RWPE2 (cell line): ENCODE measurements at regions not wholly inside any gene's neighbourhood (a gene's known extent, or its start where the extent isn't known, plus 50 kb on each side); places are given as distances from the start of the nearest gene placed in this dataset.

ENCODE experiments used
- ATAC-seq: fragments of 200-7000 bp; cut with Tn5 transposase; 3 replicates; pipeline ENCODE4 v1.9.1; 2021; ENCODE audit warnings: low read depth
- DNase-seq: peaks from one replicate; pipeline ENCODE4 v3.0.0-alpha.2; 2020; ENCODE audit warnings: low spot score
- H3K27ac ChIP-seq: fragments of 450-650 bp; 2 replicates; pipeline ENCODE4 v1.5.1; 2017; ENCODE audit warnings: mild to moderate bottlenecking; ENCODE audit not compliant: poor library complexity, severe bottlenecking
- H3K27me3 ChIP-seq: fragments of 250-450 bp; sonication (Bioruptor Pico); 2 replicates; pipeline ENCODE4 v1.5.1; 2021; ENCODE audit warnings: mild to moderate bottlenecking, moderate library complexity; ENCODE audit not compliant: insufficient read depth, poor library complexity, severe bottlenecking
- H3K36me3 ChIP-seq: fragments of 250-450 bp; sonication (Bioruptor Pico); 2 replicates; pipeline ENCODE4 v1.5.1; 2020; ENCODE audit warnings: low read depth, mild to moderate bottlenecking, moderate library complexity
- H3K4me1 ChIP-seq: fragments of 250-450 bp; sonication (Bioruptor Pico); 2 replicates; pipeline ENCODE4 v1.5.1; 2021; ENCODE audit warnings: mild to moderate bottlenecking, moderate library complexity; ENCODE audit not compliant: insufficient read depth, poor library complexity, severe bottlenecking
- H3K4me3 ChIP-seq: fragments of 250-450 bp; sonication (Bioruptor Pico); 2 replicates; pipeline ENCODE4 v1.5.1; 2021; ENCODE audit warnings: mild to moderate bottlenecking, moderate library complexity; ENCODE audit not compliant: severe bottlenecking
- H3K9me3 ChIP-seq: fragments of 250-450 bp; sonication (Bioruptor Pico); 2 replicates; pipeline ENCODE4 v1.5.1; 2021; ENCODE audit warnings: mild to moderate bottlenecking, moderate library complexity; ENCODE audit not compliant: severe bottlenecking
- CTCF ChIP-seq: fragments of 450-650 bp; IDR thresholded peaks from one replicate; pipeline ENCODE4 v1.5.1; 2017; ENCODE audit warnings: mild to moderate bottlenecking, moderate library complexity; ENCODE audit not compliant: poor library complexity, severe bottlenecking

GRCh38 chr12:115132145-115132544, 448.2 kb upstream of the TBX3 start:
- Histone ChIP-seq H3K4me3 (no peak overlapping the region), H3K27ac (no peak overlapping the region), H3K4me1 (no peaks in the 10 kb centered on the region), H3K9me3 (no peaks in the 10 kb centered on the region), H3K27me3 (no peaks in the 10 kb centered on the region), H3K36me3 (no peaks in the 10 kb centered on the region)
- ATAC-seq = peak; percentile 80
- no peak for DNase-seq
- TF ChIP-seq CTCF = no peak

- H3K36me3 ChIP-seq = no peaks in the 10 kb centered on the region
- H3K4me3 ChIP-seq = no peak overlapping the region
- TF ChIP-seq CTCF = no peak
- ATAC-seq (no peak), DNase-seq (no peak)
- no peaks in the 10 kb centered on the region for H3K27me3 ChIP-seq
- H3K9me3 ChIP-seq = no peaks in the 10 kb centered on the region
- no peak overlapping the region for H3K27ac ChIP-seq
- H3K4me1 ChIP-seq = no peaks in the 10 kb centered on the region
Observed at GRCh38 chr12:115129727-115130126, 445.8 kb upstream of the TBX3 start.

GRCh38 chr12:115121053-115121452, 437.1 kb upstream of the TBX3 start:
- Histone ChIP-seq H3K4me3 (no peak overlapping the region), H3K27me3 (no peaks in the 10 kb centered on the region), H3K9me3 (no peaks in the 10 kb centered on the region), H3K27ac (no peak overlapping the region), H3K36me3 (no peaks in the 10 kb centered on the region), H3K4me1 (no peaks in the 10 kb centered on the region)
- no peak for TF ChIP-seq CTCF
- DNase-seq = no peak
- no peak for ATAC-seq

- H3K4me3 ChIP-seq = no peak overlapping the region
- H3K36me3 ChIP-seq = no peaks in the 10 kb centered on the region
- DNase-seq (no peak), ATAC-seq (no peak)
- no peak overlapping the region for H3K27ac ChIP-seq
- H3K9me3 ChIP-seq = no peaks in the 10 kb centered on the region
- H3K27me3 ChIP-seq = no peaks in the 10 kb centered on the region
- TF ChIP-seq CTCF = no peak
- no peaks in the 10 kb centered on the region for H3K4me1 ChIP-seq
Observed at GRCh38 chr12:115118177-115118724, 434.3 kb upstream of the TBX3 start.

- H3K4me3 ChIP-seq = no peak overlapping the region
- ATAC-seq (no peak), DNase-seq (no peak)
- TF ChIP-seq CTCF = no peak
- H3K4me1 ChIP-seq = no peaks in the 10 kb centered on the region
- no peak overlapping the region for H3K27ac ChIP-seq
- H3K9me3 ChIP-seq = no peaks in the 10 kb centered on the region
- no peaks in the 10 kb centered on the region for H3K27me3 ChIP-seq
- H3K36me3 ChIP-seq = no peaks in the 10 kb centered on the region
Observed at GRCh38 chr12:115114140-115114539, 430.2 kb upstream of the TBX3 start.
